ENCODE measurements at regions not wholly inside any gene's neighbourhood (a gene's known extent, or its start where the extent isn't known, plus 50 kb on each side); places are given as distances from the start of the nearest gene placed in this dataset.

DNA sequence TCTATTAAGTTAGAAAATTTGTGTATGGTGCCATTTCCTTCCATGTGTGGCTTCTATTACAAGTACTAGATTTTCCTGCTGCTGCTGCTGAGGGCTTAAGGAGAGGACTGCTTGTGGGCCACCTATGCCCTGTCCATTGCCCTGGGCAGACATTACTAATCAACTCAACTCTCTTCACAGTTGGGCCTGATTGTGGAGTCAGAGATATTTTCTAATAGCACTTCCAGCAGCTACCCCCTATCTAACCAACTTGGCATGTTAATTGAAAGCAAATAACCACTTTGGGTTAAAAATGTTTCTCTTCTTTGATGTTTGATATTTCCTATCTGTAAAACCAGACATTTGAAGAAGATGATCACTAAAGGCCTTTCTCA, 242.0 kb downstream of the EDEM1 start:
- Histone ChIP-seq H3K4me3 (no peak overlapping the region), H3K27ac (no peak overlapping the region), H3K27me3 (no peaks in the 10 kb centered on the region), H3K9me3 (no peaks in the 10 kb centered on the region), H3K36me3 (no peaks in the 10 kb centered on the region), H3K4me1 (ENCODE audit: insufficient read depth) (no peaks in the 10 kb centered on the region)
- no peak for DNase-seq
- TF ChIP-seq POLR2A (IDR thresholded peaks at IDR 0.05) (no peak), EP300 (IDR thresholded peaks at IDR 0.05) (no peak)
- TF ChIP-seq, protein P1, sequence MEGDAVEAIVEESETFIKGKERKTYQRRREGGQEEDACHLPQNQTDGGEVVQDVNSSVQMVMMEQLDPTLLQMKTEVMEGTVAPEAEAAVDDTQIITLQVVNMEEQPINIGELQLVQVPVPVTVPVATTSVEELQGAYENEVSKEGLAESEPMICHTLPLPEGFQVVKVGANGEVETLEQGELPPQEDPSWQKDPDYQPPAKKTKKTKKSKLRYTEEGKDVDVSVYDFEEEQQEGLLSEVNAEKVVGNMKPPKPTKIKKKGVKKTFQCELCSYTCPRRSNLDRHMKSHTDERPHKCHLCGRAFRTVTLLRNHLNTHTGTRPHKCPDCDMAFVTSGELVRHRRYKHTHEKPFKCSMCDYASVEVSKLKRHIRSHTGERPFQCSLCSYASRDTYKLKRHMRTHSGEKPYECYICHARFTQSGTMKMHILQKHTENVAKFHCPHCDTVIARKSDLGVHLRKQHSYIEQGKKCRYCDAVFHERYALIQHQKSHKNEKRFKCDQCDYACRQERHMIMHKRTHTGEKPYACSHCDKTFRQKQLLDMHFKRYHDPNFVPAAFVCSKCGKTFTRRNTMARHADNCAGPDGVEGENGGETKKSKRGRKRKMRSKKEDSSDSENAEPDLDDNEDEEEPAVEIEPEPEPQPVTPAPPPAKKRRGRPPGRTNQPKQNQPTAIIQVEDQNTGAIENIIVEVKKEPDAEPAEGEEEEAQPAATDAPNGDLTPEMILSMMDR (IDR thresholded peaks at IDR 0.05), result no peak
- intact Hi-C loops (cut with DNase I), result no loop called here

GRCh38 chr3:5430701-5431100, 243.2 kb downstream of the EDEM1 start:
- no peak for TF ChIP-seq EP300 (IDR thresholded peaks at IDR 0.05)
- no peak for DNase-seq
- Histone ChIP-seq H3K27ac (no peak overlapping the region), H3K4me1 (ENCODE audit: insufficient read depth) (no peaks in the 10 kb centered on the region), H3K27me3 (no peaks in the 10 kb centered on the region), H3K9me3 (no peaks in the 10 kb centered on the region), H3K4me3 (no peak overlapping the region), H3K36me3 (no peaks in the 10 kb centered on the region)
- intact Hi-C loops (cut with DNase I), result no loop called here
- 95 to 98% (median 95%) methylated on average over 1 of the region's 1 CpG for WGBS, 3 donors

DNA sequence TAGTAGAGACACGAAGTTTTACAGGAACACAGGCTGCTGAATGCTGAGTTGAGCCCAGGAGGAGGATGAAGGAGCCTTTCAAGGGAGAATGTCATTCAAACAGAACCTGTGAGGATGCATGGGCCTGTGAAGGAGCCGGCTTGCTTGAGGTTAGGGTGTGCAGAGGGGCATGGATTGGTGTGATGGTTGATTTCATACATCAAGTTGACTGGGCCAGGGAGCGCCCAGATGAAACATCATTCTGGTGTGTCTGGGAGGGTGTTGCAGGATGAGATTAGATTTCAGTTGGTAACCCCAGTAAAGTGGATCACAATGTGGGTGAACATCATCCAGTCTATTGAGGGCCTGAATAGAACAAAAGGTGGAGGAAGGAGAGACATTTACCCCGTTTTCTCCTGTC, 243.6 kb downstream of the EDEM1 start:
- no peaks in the 10 kb centered on the region for H3K36me3 ChIP-seq
- H3K4me1 ChIP-seq (ENCODE audit: insufficient read depth), result no peaks in the 10 kb centered on the region
- intact Hi-C loops (cut with DNase I), result no loop called here
- TF ChIP-seq POLR2A (IDR thresholded peaks at IDR 0.05), result no peak
- TF ChIP-seq EP300 (IDR thresholded peaks at IDR 0.05), result no peak
- TF ChIP-seq, protein P1 (IDR thresholded peaks at IDR 0.05), result no peak
- H3K27ac ChIP-seq, result no peak overlapping the region
- no peak for DNase-seq
- H3K27me3 ChIP-seq, result no peaks in the 10 kb centered on the region
- no peaks in the 10 kb centered on the region for H3K9me3 ChIP-seq
- WGBS, 3 donors, result 88 to 91% (median 90%) methylated on average over 4 of the region's 4 CpGs
- no peak overlapping the region for H3K4me3 ChIP-seq

DNA sequence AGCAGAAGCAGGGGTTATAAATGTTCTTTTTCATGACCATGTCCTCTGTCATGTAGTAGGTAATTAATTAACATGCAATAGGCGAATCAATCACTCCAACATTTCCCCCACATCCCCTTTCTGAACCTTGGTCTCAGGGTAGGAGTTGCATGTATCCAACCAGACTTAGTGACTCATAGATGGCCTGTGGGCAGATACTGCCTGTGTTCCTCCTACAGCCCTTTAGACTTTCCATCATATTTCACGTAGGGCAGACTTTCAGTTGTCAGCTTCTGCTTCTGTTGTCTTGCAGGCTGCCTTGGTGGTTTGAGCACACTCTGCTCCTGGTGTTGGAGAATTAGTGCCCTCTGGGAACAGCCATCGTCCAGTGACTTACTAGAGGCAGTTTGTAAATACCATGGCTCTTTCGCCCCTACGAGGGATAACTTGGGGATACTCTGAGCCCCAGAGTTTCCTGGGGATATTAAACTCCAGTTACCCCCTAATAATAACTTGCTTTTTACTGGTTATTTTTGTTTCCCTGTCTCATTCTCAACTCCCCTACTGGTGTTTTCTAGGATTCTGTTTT, 244.4 kb downstream of the EDEM1 start:
- no peak for DNase-seq
- TF ChIP-seq, protein P1 (IDR thresholded peaks at IDR 0.05), result no peak
- TF ChIP-seq POLR2A (IDR thresholded peaks at IDR 0.05) (no peak), EP300 (IDR thresholded peaks at IDR 0.05) (no peak)
- intact Hi-C loops (cut with DNase I), result no loop called here
- Histone ChIP-seq H3K27me3 (no peaks in the 10 kb centered on the region), H3K36me3 (no peaks in the 10 kb centered on the region), H3K9me3 (no peaks in the 10 kb centered on the region), H3K4me3 (no peak overlapping the region), H3K4me1 (ENCODE audit: insufficient read depth) (no peaks in the 10 kb centered on the region), H3K27ac (no peak overlapping the region)
- 85 to 95% (median 86%) methylated on average over 5 of the region's 5 CpGs for WGBS, 3 donors

DNA sequence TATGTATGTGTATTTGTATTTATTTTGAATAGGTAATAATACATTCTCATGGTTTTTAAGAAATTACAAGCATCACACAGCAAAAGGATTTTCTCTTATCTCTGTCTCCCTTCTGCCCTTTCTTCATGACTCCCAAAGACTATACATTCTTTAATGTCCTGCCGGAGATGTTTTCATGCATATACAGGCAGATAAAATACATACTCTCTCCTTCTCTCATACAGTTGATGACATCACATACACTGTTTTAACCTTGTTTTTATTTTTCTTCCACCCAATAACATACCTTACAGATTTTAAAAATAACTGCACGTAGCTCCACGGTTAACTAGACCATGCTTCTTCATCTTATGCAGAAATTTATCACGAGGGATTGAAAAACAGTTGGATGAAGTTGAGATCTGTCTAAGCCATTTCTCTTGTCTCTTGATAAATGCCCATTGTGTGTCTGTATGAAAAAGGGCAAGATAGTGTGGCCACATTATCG, 249.8 kb downstream of the EDEM1 start:
- no peak overlapping the region for H3K27ac ChIP-seq
- no peaks in the 10 kb centered on the region for H3K27me3 ChIP-seq
- H3K9me3 ChIP-seq, result no peaks in the 10 kb centered on the region
- no peaks in the 10 kb centered on the region for H3K36me3 ChIP-seq
- intact Hi-C loops (cut with DNase I), result no loop called here
- no peak for DNase-seq
- TF ChIP-seq, protein P1 (IDR thresholded peaks at IDR 0.05), result no peak
- TF ChIP-seq POLR2A (IDR thresholded peaks at IDR 0.05) (no peak), EP300 (IDR thresholded peaks at IDR 0.05) (no peak)
- H3K4me3 ChIP-seq, result no peak overlapping the region
- 63 to 85% (median 68%) methylated on average over 5 of the region's 5 CpGs for WGBS, 3 donors
- no peaks in the 10 kb centered on the region for H3K4me1 ChIP-seq (ENCODE audit: insufficient read depth)
